COLO668 (cell line): ENCODE measurements at regions not wholly inside any gene's neighbourhood (a gene's known extent, or its start where the extent isn't known, plus 50 kb on each side); places are given as distances from the start of the nearest gene placed in this dataset.

Experiments used
- DNase-seq: peaks from one replicate; lab custom pipeline; 2025; ENCODE audit not compliant: unreplicated experiment; lab: John Stamatoyannopoulos, UW

- DNase-seq, result no peak
Measured at GRCh38 chr6:103983011-103983410, 876.7 kb downstream of the HACE1 start.

DNA sequence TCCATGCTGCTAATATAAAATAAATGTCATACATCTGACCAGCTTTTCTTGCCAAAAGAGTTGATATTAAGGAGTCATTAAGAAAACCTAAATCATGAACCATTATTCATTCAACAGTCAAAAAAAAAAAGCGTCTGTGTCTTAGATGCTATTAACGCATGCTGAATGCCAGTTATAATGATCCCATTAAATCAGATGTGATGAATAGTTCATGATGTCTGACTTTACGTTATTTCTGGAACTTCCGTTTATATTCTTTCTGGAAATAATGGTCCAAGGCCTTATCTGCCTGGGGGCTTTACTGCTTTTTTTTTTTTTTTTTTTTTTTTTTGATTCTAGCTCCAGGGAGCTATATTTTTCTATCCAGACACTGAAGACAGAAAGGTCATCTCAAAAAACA is 877.1 kb downstream of the HACE1 start:
- DNase-seq, result no peak

- no peak for DNase-seq
Measured at GRCh38 chr6:103979308-103979707, 880.4 kb downstream of the HACE1 start.

- DNase-seq, result no peak
Measured at GRCh38 chr6:103937389-103937788, 922.3 kb downstream of the HACE1 start.

- DNase-seq, result no peak
Measured at GRCh38 chr6:103925317-103925716, 934.4 kb downstream of the HACE1 start.

- no peak for DNase-seq
Measured at GRCh38 chr6:103910018-103910417, 949.7 kb downstream of the HACE1 start.

DNA sequence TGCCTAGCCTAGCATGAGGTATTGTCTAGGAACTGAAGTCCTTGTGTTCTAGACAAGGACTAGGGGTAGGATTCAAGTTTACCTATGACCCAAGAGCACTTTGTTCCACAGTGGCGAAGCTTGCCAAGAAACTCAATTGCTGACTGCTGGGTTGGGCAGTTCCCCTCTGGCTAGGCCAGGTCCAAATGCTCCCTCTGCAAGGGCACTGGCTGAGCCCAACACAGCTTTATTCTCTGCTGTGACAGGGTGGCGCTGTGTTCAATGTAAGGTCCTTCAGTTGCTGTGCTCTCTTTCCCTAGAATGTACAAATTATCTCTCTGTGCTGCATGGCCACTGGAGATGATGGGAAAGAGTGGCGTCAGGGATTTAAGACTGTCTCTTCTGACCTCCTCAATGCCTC is 950.8 kb downstream of the HACE1 start:
- no peak for DNase-seq

GRCh38 chr6:103895136-103895535 is 964.6 kb downstream of the HACE1 start:
- no peak for DNase-seq

- DNase-seq, result no peak
Measured at GRCh38 chr6:103893141-103893581, 966.6 kb downstream of the HACE1 start.

DNA sequence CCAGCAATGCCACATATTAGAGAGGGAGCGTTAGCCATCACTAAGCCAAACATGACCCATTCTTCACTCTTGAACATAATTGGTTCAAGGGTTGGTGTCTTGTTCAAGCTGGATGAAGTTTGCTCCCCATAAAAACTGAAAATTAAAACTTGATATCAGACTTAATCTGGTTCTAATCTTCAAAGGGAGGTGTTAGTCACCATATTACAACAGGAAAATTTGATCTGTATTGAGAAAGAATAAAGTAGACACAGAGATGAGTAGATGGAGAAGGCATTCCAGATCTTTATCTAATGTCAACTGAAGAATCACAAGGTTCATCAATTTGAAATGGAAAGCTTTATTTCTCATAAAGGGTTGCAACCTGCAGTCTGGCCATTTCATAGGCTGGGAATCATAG is 972.8 kb downstream of the HACE1 start:
- DNase-seq, result no peak

GRCh38 chr6:103885446-103885845 is 974.3 kb downstream of the HACE1 start:
- DNase-seq, result no peak

- no peak for DNase-seq
Measured at GRCh38 chr6:103879800-103880199, 979.9 kb downstream of the HACE1 start.

- no peak for DNase-seq
Measured at GRCh38 chr6:103875221-103875620, 984.5 kb downstream of the HACE1 start.

- DNase-seq, result no peak
Measured at GRCh38 chr6:103874575-103874974, 985.1 kb downstream of the HACE1 start.

DNA sequence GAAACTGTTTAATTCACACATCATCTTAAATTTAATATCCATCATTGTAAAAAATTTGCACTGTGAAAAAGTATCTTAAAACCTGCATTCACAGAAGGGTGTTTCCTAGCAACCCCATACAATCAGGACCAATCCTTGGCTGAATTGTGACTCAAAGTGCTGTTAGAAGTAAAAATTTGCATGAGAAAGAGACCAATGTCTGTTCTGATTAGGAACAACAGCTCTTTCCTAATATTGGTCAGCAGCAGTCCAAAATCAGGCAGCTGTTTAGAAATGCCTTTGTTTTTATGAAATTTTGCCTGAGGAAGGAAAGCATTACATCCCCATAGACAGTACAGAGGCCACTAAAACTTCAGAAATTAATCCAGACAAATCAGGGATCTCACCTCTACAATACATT is 987.0 kb downstream of the HACE1 start:
- DNase-seq, result no peak

DNA sequence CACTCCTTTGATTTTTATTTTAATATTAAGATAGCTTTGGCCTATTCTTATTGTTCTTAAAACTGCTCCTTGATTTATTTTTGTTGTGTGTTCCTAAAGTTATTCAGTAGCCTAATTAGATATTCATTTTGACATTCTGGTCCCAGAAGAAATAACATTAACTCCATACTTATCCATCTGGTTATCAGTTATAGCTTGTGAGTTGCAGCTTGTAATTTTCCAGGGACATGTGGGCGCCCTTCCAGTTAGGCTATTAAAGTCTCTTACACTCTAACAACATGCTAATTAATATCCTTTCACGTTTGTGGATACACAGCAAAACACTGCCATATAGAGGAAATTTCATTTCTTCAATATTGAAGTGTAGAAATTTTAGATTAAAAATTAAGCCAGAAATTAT is 987.5 kb downstream of the HACE1 start:
- DNase-seq, result no peak

DNA sequence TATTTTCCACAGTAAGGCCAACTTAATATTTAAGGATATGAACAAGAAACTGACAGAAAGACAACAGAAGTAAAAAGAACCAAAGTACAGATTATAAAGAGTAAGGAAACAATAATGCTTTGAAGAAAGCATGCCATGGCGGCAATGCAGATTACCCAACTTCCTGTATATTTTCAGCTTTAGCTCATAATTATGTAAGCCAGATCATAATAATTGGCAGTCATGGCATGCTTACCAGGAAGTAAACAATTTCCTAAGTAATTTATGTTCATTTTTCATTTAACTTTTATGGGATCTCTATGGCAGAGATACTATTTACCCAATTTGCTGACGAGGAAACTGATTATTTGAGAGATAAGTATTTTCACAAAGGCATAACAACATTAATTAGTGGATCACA is 988.7 kb downstream of the HACE1 start:
- no peak for DNase-seq

DNA sequence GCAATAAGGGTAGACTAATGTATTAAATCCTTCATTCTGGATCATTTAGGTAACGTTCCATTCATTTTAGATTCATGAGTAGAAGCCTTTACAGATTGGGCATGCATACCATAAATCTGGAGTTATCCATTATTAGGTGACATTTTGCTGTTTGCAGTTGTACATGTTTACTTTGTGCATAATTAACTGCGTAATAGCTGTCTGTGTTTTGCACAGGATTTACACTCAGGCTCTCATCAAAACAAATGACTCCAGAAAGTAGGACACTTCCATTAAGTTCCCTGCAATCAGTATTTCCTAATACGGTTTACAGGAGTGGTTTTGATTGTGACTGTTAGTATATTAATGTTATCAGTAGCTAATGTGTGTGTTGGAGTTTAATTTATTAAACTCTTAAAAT is 997.4 kb downstream of the HACE1 start:
- no peak for DNase-seq

GRCh38 chr6:103858003-103858402 is 1001.7 kb downstream of the HACE1 start:
- no peak for DNase-seq

GRCh38 chr6:103855750-103856149 is 1004.0 kb downstream of the HACE1 start:
- no peak for DNase-seq

GRCh38 chr6:103854059-103854458 is 1005.7 kb downstream of the HACE1 start:
- DNase-seq, result no peak

DNA sequence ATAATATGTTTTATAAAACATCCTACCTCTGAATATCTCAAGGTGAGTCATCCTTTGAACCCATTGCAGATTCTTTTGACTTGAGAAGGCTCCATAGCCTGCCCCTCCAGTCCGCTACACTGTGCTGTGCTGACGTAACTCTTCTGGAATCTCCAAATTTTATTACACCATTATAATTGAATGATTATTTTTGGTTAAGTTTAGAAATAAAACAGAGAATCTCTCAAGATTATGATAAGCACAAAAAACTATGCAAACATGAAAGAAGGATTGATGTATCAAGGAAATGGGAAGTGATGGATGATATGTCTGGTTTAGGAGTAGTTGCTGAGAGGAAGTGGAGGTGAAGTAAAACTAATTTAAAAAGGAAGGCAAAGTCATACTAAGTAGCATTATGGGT is 1021.3 kb downstream of the HACE1 start:
- DNase-seq, result no peak

DNA sequence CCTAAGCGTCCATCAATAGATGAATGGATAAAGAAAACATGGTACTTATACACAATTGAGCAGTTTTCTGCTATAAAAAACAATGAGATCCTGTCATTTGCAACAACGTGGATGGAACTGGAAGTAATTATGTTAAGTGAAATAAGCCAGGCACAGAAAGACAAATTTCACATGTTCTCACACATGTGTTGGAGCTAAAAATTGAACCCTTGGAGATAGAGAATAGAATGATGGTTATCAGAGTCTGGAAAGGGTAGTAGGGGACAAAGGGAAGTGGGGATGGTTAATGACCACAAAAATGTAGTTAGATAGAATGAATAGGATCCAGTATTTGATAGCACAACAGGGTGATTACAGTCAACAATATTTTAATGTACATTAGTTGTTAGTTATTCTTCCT is 1033.5 kb downstream of the HACE1 start:
- no peak for DNase-seq

DNA sequence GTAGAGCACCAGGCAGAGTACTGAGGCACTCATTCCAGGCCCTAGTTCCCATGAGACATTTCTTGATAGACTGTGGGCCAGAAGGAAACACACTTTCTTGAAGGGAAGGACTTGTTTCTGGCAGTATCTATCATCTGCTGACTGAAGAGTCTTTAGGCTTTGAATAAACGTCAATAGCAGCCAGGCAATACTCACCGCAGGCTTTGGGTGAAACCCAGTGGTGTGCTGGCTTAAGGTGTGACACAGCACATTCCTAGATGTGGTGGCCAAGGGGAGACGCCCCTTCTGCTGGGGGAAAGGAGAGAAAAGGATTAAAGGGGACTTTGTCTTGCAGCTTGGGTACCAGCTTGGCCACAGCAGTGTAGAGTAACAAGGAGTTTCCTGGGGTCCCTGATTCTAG is 1039.6 kb downstream of the HACE1 start:
- DNase-seq, result no peak
